ENCODE measurements at regions not wholly inside any gene's neighbourhood (a gene's known extent, or its start where the extent isn't known, plus 50 kb on each side); places are given as distances from the start of the nearest gene placed in this dataset.

DNA sequence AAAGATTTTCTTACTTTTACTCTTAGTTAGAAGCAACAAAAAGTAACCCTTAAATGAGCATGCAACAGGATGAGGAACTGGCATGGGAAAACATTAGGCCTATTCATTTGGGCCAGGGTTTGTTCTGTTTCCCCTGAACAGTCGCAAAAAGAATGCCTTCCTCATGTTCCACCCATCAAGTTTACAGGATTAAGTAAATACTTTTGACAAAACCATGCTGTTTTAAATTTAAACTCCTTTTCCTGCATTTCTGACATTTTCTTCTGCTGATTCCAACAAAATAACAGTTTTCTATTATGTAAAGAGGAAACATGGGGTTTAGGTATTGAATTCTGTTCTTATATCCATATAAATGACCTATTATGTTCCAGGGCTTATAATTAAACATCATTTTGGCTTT, 236.6 kb upstream of the ACTBL2 start:
- Mint-ChIP-seq H3K9me3 (ENCODE audit: insufficient read depth) (no peaks in the 10 kb centered on the region), H3K27ac (no peak overlapping the region), H3K4me1 (no peaks in the 10 kb centered on the region), H3K4me3 (no peak overlapping the region), H3K27me3 (peaks cover 4% of the 10 kb centered on the region)
- H3K4me2 ChIP-seq (replicated peaks; ENCODE audit: low read depth, low read length, poor library complexity, severe bottlenecking), result no peak overlapping the region
- H3K27me3 ChIP-seq (replicated peaks in 1 of 4; ENCODE audit: control extremely low read depth in 1 of 4, control insufficient read depth in 3 of 4, insufficient read depth in 4 of 4, low read length in 3 of 4), result no peaks in the 10 kb centered on the region
- DNase-seq (no peak), ATAC-seq (ENCODE audit: low read depth) (no peak)
- H2AFZ ChIP-seq (ENCODE audit: insufficient read depth, low read depth, low read length, poor library complexity, severe bottlenecking), result no peak overlapping the region
- intact Hi-C loops (cut with micrococcal nuclease), result no loop called here
- H3K36me3 ChIP-seq (replicated peaks in 1 of 2; ENCODE audit: control extremely low read depth in 1 of 2, control insufficient read depth in 1 of 2, extremely low read depth in 1 of 2, insufficient read depth in 2 of 2, low read length in 1 of 2), result no peaks in the 10 kb centered on the region
- no peaks in the 10 kb centered on the region for H4K20me1 ChIP-seq (ENCODE audit: control insufficient read depth, insufficient read depth, low read length, poor library complexity, severe bottlenecking)
- H3K27ac ChIP-seq (ENCODE audit: low read length in 2 of 2), result no peak overlapping the region
- WGBS (ENCODE audit: insufficient coverage), result no CpG with 5 or more reads among the region's 1 CpG
- no peaks in the 10 kb centered on the region for H3K9me3 ChIP-seq (ENCODE audit: control extremely low read depth in 1 of 3, control insufficient read depth in 2 of 3, insufficient read depth in 1 of 3, low read length in 2 of 3)
- H3K4me3 ChIP-seq (ENCODE audit: control extremely low read depth in 1 of 5, extremely low read depth in 1 of 5, insufficient read depth in 1 of 5, low read depth in 2 of 5, low read length in 4 of 5), result no peak overlapping the region
- no peaks in the 10 kb centered on the region for H3K4me1 ChIP-seq (ENCODE audit: control insufficient read depth in 2 of 2, insufficient read depth in 2 of 2, low read length in 2 of 2)
- POLR2A ChIA-PET, result no interaction called here
- CTCF ChIA-PET, result no interaction called here
- no peak overlapping the region for H3K9ac ChIP-seq (ENCODE audit: low read length)
- TF ChIP-seq EZH2 (IDR thresholded peaks at IDR 0.05; ENCODE audit: borderline replicate concordance, insufficient read depth, low read depth, low read length, poor library complexity, severe bottlenecking) (no peak), CTCF (IDR thresholded peaks at IDR 0.05) (no peak)
- no peaks in the 10 kb centered on the region for H3K79me2 ChIP-seq (ENCODE audit: control insufficient read depth, insufficient read depth, low read length)

DNA sequence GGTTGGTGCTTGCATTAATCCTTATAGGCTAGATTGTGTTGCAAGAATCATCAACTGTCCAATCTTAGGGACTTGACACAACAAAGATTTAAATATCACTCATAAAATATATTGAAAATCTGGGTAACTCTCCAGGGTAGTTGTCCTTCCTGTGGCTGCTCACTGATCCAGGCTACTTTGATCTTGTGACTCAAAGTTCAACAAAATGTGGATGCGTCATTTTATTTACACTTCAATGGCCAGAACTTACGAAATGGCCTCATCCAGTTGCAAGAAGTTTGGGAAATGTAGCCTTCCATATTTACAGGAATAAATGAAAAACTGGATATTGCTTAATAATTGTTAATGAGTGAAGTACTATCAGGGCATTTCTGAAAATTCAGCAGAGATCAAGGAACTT, 235.5 kb upstream of the ACTBL2 start:
- Histone ChIP-seq H3K36me3 (replicated peaks in 1 of 2; ENCODE audit: control extremely low read depth in 1 of 2, control insufficient read depth in 1 of 2, extremely low read depth in 1 of 2, insufficient read depth in 2 of 2, low read length in 1 of 2) (no peaks in the 10 kb centered on the region), H3K27me3 (replicated peaks in 1 of 4; ENCODE audit: control extremely low read depth in 1 of 4, control insufficient read depth in 3 of 4, insufficient read depth in 4 of 4, low read length in 3 of 4) (no peaks in the 10 kb centered on the region), H3K9ac (ENCODE audit: low read length) (no peak overlapping the region), H3K27ac (ENCODE audit: low read length in 2 of 2) (no peak overlapping the region), H3K4me2 (replicated peaks; ENCODE audit: low read depth, low read length, poor library complexity, severe bottlenecking) (no peak overlapping the region), H4K20me1 (ENCODE audit: control insufficient read depth, insufficient read depth, low read length, poor library complexity, severe bottlenecking) (no peaks in the 10 kb centered on the region), H2AFZ (ENCODE audit: insufficient read depth, low read depth, low read length, poor library complexity, severe bottlenecking) (no peak overlapping the region), H3K79me2 (ENCODE audit: control insufficient read depth, insufficient read depth, low read length) (no peaks in the 10 kb centered on the region), H3K4me3 (ENCODE audit: control extremely low read depth in 1 of 5, extremely low read depth in 1 of 5, insufficient read depth in 1 of 5, low read depth in 2 of 5, low read length in 4 of 5) (no peak overlapping the region), H3K4me1 (ENCODE audit: control insufficient read depth in 2 of 2, insufficient read depth in 2 of 2, low read length in 2 of 2) (no peaks in the 10 kb centered on the region), H3K9me3 (ENCODE audit: control extremely low read depth in 1 of 3, control insufficient read depth in 2 of 3, insufficient read depth in 1 of 3, low read length in 2 of 3) (no peaks in the 10 kb centered on the region)
- CTCF ChIA-PET, result no interaction called here
- H3K27me3 Mint-ChIP-seq, result peaks cover 4% of the 10 kb centered on the region
- no peak for TF ChIP-seq CTCF (IDR thresholded peaks at IDR 0.05)
- no peak for TF ChIP-seq EZH2 (IDR thresholded peaks at IDR 0.05; ENCODE audit: borderline replicate concordance, insufficient read depth, low read depth, low read length, poor library complexity, severe bottlenecking)
- POLR2A ChIA-PET, result no interaction called here
- WGBS (ENCODE audit: insufficient coverage), result no CpG with 5 or more reads among the region's 2 CpGs
- intact Hi-C loops (cut with micrococcal nuclease), result no loop called here
- H3K4me1 Mint-ChIP-seq, result no peaks in the 10 kb centered on the region
- no peaks in the 10 kb centered on the region for H3K9me3 Mint-ChIP-seq (ENCODE audit: insufficient read depth)
- no peak overlapping the region for H3K27ac Mint-ChIP-seq
- no peak overlapping the region for H3K4me3 Mint-ChIP-seq
- no peak for DNase-seq
- ATAC-seq (ENCODE audit: low read depth), result no peak
